AG04449 (cell line): ENCODE measurements at regions not wholly inside any gene's neighbourhood (a gene's known extent, or its start where the extent isn't known, plus 50 kb on each side); places are given as distances from the start of the nearest gene placed in this dataset.

Experiments used
- CTCF ChIA-PET: fragments of 350-600 bp; formaldehyde crosslinking; extraction: SDS; loops from one replicate; lab custom pipeline; 2021; ENCODE audit warnings: antibody characterized with exemption; lab: Yijun Ruan, JAX
- POLR2A ChIA-PET: fragments of 400-600, 350-600 bp; formaldehyde crosslinking; extraction: SDS; loops from one replicate; lab custom pipeline; 2020; ENCODE audit warnings: antibody characterized with exemption, inconsistent platforms; lab: Yijun Ruan, JAX
- DNase-seq: peaks from one replicate; pipeline ENCODE4 v3.0.0-alpha.2; 2010; ENCODE audit warnings: low read depth, low spot score
- H3K4me3 ChIP-seq: 2 replicates; pipeline ENCODE4 v1.5.1; 2011; ENCODE audit warnings: low read depth, mild to moderate bottlenecking, control low read depth, low read length
- TF ChIP-seq, protein P1 (sequence below): IDR thresholded peaks from one replicate; pipeline ENCODE4 v1.5.1; 2011; ENCODE audit warnings: mild to moderate bottlenecking, moderate library complexity, low read length, control low read depth, inconsistent platforms; ENCODE audit not compliant: insufficient read depth; ENCODE audit errors: missing control alignments

DNA sequence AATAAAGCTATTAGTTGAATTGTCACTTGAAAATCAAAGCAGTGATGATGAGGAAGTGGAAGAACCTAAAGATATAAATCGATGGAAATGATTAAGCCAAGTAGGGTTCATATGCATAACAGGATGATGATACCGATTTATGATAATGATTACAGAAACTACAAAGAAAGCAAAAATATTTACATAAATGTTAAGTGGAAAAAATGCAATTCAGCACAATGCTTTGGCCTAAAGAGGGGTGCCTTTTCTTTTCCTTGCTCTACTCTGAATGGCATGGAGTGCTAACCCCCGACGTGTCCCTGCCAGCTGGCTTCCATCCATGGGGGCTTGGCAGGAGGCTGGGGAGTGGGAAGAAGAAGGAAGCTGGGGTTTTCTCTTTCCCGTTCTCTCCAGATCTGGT is 240.3 kb downstream of the GATA3 start:
- no peak overlapping the region for H3K4me3 ChIP-seq
- TF ChIP-seq, protein P1, sequence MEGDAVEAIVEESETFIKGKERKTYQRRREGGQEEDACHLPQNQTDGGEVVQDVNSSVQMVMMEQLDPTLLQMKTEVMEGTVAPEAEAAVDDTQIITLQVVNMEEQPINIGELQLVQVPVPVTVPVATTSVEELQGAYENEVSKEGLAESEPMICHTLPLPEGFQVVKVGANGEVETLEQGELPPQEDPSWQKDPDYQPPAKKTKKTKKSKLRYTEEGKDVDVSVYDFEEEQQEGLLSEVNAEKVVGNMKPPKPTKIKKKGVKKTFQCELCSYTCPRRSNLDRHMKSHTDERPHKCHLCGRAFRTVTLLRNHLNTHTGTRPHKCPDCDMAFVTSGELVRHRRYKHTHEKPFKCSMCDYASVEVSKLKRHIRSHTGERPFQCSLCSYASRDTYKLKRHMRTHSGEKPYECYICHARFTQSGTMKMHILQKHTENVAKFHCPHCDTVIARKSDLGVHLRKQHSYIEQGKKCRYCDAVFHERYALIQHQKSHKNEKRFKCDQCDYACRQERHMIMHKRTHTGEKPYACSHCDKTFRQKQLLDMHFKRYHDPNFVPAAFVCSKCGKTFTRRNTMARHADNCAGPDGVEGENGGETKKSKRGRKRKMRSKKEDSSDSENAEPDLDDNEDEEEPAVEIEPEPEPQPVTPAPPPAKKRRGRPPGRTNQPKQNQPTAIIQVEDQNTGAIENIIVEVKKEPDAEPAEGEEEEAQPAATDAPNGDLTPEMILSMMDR = no peak
- no peak for DNase-seq
- ChIA-PET CTCF (no interaction called here), POLR2A (no interaction called here)

- CTCF ChIA-PET = no interaction called here
- TF ChIP-seq, protein P1 = no peak
- POLR2A ChIA-PET = no interaction called here
- no peak overlapping the region for H3K4me3 ChIP-seq
- no peak for DNase-seq
Observed at GRCh38 chr10:8295311-8295710, 240.8 kb downstream of the GATA3 start.

DNA sequence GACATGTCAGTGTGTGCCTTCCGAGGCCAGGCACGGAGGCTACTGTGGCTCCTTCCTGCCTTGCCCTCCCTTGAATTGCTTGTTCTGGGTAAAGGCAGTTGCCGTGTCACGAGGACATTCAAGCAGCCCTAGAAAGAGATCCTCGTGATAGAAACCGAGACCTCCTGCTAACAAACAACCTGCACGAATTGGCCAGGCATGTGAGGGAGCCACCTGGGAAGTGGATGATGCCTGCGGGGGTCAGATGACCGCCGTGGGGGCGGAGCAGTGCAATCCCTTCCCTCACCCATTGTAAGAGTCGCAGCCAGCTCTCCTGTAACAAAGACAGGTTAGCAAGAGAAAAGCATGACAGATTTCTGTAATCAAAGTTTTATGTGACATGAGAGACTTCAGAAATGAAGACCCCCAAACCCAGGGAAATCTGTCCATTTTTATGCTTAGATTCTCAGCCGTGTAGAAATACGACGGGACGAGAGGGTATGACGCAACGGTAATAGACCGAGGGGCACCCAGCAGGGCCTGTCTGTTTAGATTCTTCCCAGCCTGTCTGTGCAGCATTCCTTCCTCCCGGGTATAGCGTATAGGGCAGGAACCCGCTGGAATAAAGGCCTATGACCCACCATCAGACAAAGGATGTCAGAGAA is 241.7 kb downstream of the GATA3 start:
- no peak for DNase-seq
- no peak overlapping the region for H3K4me3 ChIP-seq
- ChIA-PET CTCF (no interaction called here), POLR2A (no interaction called here)
- TF ChIP-seq, protein P1 = no peak

DNA sequence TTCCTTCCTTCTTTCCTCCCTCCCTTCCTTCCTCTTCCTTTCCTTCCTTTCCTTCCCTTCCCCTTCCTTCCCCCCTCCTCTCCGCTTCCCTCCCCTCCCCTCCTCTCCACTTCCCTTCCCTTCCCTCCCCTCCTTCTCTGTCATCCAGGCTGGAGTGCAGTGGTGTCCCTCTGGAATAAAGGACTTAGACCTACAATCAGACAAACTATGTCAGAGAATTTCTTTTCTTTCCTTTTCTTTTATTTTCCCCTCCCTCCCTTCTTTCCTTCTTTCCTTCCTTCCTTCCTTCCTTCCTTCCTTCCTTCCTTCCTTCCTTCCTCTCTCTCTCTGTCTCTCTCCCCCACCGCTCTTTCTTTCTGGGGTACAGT is 242.2 kb downstream of the GATA3 start:
- ChIA-PET POLR2A (no interaction called here), CTCF (no interaction called here)
- no peak for DNase-seq
- TF ChIP-seq, protein P1 = no peak
- no peak overlapping the region for H3K4me3 ChIP-seq

GRCh38 chr10:8297107-8297506 is 242.6 kb downstream of the GATA3 start:
- DNase-seq = no peak
- POLR2A ChIA-PET = no interaction called here
- CTCF ChIA-PET = no interaction called here
- no peak overlapping the region for H3K4me3 ChIP-seq
- TF ChIP-seq, protein P1 = no peak

DNA sequence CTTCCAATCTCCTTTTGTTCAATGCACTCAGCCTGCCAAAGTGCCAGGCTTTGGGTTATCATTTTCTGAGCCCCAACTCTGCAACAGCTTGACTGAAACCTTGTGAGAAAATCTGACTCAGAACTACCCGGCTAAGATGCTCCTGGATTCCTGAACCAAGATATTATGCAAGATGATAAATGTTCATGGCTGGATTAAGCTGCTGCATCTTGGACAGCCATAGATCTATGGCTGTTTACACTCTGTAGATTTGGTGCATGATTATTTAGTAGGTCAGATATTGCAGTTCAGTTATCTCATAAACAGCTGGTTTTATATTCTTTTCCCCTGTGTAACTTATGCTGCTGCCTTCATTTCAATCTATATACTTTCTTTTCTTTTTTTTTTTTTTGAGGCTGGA is 243.5 kb downstream of the GATA3 start:
- H3K4me3 ChIP-seq = no peak overlapping the region
- CTCF ChIA-PET = no interaction called here
- no peak for DNase-seq
- TF ChIP-seq, protein P1 = no peak
- POLR2A ChIA-PET = no interaction called here
